GM21390 (cell line): ENCODE measurements at regions not wholly inside any gene's neighbourhood (a gene's known extent, or its start where the extent isn't known, plus 50 kb on each side); places are given as distances from the start of the nearest gene placed in this dataset.
"Not testable (repeated sequence)": the region's sequence is repeated elsewhere in the genome, so short reads cannot be mapped to it uniquely, and the experiment has no call there.

Experiments
- ATAC-seq: cut with Tn5 transposase; IDR thresholded peaks from one replicate; pipeline ENCODE4 v1.9.1; 2021; ENCODE audit not compliant: unreplicated experiment

DNA sequence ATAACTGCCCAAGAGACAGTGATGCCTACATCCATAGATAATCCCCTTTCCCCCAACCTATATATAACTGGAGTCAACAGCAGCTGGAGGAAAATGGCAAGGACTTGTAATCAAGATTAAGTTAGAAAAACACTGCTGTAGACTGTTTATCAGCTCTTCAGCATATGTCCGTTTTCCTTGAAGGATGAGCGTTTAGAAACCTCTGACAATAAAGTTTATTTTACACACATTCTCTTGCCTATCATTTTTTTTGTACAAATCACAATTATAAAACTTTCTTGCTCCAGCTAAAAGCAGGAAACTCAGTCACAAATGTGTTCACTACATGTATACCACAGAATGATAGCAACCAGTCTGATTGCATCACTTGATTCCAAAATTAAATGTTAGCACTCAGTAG is 50.8 kb downstream of the PPIAL4G start:
- ATAC-seq, result not testable (repeated sequence)

DNA sequence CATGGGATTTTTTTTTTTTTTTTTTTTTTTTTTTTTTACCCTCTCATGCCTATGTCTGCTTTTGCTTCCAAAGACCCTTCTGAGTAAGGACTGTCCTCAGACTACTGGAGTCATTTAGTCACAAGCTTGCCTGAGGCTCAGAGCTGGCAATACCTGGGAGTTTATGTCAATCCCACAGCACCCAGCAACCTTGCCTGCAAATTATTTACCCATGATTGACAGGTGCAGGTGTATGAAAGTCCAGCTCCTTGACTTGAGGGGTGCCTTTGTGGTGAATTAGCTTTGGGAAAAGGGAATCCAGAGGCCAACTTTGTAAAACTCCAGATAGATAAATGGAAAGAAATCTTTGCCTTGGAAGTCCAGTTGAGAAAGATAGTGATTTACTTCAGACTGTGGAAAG is 53.2 kb downstream of the PPIAL4G start:
- ATAC-seq, result not testable (repeated sequence)

DNA sequence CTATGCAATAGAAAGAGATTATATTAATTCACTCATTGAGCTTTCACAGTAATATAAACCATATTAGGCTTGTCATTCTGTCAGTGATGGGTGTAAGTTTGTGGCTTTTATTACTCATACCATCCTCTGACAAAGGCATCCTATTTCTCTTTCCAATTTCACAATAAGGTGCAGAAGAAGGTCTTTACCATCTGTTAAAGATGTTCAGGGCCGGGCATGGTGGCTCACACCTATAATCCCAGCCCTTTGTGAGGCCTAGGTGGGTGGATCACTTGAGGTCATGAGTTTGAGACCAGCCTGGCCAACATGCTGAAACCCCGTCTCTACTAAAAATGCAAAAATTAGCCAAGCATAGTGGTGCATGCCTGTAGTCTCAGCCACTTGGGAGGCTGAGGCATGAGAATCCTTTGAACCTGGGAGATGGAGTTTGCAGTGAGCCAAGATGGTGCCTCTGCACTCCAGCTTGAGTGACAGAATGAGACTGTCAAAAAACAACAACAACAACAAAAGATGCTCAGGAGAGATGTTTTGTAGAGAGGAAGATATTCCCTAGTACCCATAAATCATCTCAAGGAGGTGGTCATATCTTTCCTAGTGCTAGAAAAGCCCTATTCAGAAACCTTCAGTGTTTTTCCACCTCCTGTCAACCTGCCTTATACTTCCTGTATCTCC is 56.0 kb downstream of the PPIAL4G start:
- ATAC-seq, result not testable (repeated sequence)

DNA sequence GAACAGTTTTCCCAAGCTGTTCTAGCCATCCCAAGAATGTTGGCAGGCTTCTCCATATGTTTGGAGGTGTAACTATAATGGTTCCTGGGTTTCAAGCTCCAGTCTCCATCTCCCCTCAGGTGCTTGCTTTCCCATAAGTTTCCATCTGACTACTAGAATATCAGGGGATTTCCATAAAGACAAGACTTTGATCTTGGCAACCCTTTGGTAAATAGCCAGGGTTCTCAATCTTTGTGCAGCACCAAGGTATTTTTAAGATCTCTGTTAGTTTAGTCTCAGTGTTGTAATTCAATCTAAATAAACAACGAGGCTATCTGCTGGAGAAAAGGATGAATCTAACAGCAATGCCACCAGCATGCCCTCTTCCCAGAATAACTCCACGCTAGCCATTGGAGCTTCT is 56.7 kb downstream of the PPIAL4G start:
- ATAC-seq, result not testable (repeated sequence)

DNA sequence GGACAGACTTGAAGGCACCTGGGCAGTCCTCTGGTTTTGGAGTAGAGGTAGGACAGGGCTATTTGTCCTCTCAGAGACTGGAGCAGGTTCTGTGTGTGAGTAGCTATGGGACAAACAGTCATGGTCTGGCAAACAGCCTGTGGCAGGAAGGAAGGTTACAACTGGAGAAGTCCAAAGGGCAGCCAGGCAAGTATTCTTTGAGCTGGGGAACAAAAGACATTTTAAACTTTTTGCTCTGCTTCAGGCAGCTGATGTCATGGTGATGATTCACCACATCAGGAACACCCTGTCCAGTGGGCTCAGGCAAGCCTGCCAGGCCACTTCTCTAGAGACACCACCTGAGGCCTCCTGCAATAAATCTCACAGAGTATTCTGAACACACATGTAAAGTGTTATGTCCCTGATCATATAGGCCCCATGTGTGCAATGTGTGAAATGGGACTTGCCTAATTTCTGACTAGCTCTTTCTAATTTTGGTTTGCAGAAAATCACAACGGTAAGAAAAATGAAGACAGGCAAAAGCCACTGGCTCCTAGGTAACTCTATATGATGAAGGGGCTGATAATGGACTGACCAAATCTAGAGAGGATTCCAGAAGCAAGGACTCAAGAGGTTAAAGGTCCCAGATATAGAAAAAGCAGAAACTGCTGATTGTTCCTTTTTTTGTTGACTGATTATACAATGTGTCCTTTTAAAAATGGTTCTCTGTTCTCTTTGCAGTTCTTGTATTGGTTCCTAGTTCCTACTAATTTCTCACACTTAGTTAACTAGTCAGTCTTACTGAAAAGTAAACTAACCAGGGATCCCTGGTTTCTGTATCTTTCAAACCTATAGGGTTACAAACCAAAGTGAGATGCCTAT is 58.7 kb downstream of the PPIAL4G start:
- ATAC-seq, result not testable (repeated sequence)

DNA sequence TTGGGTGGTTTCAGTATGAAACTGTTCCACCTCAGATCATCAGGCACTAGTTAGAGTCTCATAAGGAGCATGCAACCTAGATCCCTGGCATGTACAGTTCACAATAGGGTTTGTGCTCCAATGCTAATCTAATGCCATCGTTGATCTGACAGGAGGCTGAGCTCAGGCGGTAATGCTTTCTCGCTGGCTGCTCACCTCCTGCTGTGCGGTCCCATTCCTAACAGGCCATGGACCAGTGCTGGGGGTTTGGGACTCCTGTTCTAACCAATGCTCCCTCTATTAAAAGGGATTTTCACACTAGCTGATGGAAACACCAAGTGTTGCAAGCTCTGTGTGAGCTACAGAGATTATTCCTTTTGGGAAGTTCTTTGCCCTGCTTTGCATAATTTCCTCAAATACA is 60.2 kb downstream of the PPIAL4G start:
- ATAC-seq, result not testable (repeated sequence)

DNA sequence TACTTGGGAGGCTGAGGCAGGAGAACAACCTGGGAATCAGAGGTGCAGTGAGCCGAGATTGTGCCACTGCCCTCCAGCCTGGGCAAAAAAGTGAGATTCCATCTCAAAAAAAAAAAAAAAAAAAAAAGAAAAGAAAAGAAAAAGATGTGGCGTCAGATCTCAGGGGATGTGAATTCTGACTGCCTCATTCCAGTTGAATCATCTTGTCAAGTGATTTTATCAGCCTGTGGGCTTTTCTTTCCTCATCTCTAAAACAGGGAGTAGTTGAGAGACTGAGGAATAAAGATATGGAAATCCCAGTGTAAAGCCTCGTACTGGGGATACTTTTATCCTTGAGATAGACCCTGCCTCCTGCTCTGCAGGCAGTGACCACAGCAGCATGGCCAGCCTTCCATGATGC is 65.9 kb downstream of the PPIAL4G start:
- ATAC-seq, result not testable (repeated sequence)

DNA sequence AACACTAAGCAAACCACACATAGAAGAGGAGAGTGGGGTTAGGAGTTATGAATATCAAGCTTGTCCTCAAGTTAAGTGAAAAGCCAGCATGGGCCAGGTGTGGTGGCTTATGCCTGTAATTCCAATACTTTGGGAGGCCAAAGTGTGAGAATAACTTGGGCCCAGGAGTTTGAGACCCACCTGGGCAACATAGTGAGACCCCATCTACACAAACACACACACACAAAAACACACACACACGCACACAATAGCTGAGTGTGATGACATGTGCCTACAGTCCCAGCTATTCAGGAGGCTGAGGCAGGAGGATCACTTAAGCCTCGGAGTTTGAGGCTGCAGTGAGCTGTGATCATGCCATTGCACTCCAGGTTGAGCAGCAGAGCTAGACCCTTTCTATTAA is 69.7 kb downstream of the PPIAL4G start:
- ATAC-seq, result not testable (repeated sequence)

DNA sequence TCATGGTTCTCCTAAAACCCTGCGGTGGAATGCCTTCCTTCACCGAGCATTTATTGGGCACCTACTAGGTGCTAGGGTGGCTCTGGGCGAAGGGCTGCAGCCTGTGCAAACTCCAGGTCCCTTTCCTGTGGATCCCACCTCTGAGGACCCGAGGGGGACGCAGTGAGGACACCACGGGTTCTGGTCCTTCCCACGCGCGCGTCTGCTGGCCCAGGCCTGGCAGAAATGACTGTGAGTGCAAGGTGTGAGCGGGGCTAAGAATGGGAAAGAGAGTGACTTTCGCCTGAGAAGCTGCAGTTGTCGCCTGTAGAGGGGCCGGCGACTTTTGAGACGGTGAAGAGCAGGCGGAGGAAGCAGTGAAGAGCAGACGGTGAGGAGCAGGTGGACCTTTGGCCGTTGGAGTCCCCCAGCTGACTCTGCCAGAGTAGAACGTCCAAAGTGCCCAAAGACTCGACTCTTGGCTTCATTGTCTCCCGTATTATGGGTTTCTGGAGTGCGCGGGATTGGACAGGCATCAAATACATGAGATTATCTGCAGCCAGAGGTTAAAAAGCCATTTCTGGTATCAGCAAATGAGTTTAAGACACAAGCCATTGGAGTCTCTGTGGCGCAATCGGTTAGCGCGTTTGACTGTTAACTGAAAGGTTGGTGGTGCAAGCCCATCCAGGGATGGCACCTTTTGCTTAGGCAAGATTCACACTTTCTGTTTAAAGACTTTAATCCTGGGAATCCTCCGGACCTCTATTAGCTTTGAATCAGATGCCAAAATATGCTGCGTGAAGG is 78.1 kb downstream of the PPIAL4G start:
- not testable (repeated sequence) for ATAC-seq

DNA sequence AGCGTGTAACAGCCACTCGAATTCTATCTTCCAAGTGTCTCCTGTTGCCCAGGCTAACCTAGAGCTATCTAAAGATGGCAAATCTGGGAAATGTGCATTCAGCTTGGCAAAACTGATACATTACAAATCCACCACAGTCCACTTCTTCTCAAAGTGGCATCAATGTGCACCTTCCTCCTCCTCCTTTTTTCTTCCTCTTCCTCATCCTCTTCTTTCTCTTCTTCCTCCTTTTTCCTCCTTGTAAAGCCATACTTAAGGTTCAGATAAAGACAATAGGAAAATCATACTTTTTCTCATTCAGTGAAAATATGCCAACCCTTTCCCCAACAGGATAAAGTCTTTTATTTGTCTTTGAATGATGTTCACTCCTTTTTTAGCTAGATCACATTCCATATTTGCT is 79.2 kb downstream of the PPIAL4G start:
- ATAC-seq, result not testable (repeated sequence)

DNA sequence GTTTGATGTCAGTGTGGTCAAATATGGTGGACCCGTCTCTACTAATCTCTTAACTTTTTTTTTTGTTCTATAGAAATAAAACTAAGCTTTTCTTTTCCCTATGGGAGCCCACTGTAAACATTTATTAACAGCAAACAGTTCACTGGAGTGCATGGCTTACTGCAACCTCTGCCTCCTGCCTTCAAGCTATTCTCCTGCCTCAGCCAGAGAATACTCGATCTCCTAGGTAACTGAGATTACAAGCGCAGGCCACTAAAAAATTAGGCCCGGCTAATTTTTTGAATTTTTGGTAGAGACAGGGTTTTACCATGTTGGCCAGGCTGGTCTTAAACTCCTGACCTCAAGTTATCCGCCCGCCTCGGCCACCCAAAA is 80.0 kb downstream of the PPIAL4G start:
- ATAC-seq, result not testable (repeated sequence)

DNA sequence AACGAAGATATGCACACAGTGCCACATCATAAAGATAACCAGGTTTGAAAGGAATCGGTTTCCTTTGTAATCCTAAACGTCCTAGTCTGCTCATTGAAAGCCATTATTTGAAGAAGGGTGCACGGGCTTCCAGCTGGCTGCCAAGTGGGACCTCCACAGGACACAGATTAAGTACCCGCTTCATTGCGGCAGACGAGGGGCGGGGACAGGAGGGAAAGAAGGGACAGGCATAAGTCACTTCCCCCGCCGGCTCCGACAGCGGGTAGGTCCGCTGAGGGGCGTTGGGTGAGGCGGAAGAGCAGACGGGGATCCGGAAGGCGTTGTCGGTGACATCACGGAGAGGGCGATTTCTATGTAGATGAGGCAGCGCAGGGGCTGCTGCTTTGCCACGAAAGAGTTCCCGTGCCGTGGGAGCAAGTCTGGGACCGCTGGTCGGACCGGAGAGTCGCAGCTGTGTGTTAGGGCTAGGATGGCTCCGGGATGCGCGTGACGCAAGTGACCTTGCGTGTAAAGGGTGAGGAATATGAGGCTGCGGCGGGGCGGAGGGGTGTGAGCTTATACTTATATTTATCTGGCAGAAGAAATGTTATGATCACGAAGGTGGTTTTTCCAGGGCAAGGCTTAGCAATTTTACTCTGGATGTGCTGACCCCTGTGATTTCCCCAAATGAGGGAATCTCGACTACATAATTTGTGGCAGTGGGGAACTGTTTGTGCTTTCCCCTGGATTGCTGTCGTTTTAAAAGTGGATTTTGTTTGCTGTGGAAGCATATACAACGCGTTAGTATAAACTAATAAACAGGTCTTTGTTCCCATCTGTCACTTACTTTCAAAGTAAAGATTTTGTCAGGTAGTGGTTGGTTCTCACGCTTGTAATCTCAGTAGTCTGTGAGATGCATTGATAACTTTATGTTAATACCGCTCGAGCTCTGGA is 80.7 kb downstream of the PPIAL4G start:
- ATAC-seq, result peak; percentile 86

DNA sequence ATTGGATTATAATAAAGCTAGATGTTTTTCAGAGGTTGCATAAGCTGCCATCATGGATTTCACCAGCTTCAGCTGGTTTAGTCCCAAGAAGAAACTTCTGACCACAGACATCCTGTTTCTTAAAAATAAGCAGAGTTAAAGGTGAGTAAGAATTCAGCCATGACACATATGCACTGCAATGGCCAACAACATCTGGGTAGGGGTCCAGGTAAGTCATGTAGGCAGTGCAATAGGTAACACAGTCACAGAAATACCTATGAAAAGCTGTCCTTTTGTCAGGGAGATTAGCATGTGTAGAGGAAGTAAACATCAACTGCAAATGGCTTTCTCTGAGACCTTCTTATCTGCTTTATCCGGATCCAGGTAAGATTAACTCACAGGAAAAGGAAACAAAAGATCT is 85.6 kb downstream of the PPIAL4G start:
- ATAC-seq, result not testable (repeated sequence)

DNA sequence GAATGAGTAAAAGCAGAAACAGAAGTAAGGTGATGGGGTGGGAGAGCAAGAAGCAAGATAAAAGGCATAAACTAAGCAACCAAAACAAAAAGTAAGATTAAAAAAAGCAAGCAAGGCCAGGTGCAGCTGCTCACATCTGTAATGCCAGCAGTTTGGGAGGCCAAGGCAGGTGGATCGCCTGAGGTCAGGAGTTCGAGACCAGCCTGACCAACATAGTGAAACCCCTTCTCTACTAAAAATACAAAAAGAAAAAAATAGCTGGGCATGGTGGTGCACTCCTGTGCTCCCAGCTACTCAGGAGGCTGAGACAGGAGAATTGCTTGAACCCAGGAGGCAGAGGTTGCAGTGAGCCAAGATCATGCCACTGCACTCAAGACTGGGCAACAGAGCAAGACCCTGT is 90.6 kb downstream of the PPIAL4G start:
- ATAC-seq, result not testable (repeated sequence)

DNA sequence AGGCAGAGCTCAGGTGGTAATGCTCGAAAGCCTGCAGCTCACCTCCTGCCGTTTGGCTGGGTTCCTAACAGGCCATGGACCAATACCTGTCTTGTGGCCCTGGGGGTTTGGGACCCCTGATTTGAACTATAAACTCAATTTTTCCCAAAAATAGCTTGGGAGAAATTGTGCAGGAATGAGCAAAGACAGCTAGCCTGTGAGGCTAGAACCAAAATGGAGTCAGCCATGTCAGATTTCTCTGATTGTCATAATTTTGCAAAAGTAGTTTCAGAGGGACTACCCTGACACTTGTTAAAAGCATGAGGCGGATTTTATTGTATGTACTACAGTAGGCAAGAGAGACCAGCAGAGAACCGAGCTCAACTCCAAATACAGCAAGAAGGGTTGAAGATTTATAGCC is 91.8 kb downstream of the PPIAL4G start:
- ATAC-seq, result not testable (repeated sequence)

DNA sequence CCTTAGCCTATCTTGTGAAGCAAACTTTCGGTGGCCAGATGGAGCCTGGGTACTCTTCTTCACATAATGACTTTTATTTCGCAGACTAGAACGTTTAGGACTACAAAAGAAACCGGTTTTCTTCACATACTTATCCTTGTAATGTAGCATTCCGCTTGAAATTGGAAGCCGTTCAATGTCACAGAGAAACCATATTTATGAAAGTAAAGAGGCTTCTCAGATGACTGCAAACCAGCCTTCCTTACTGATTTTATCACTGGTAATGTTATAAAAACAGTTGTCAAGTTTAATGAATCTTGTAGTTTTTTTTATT is 94.1 kb downstream of the PPIAL4G start:
- no peak for ATAC-seq

DNA sequence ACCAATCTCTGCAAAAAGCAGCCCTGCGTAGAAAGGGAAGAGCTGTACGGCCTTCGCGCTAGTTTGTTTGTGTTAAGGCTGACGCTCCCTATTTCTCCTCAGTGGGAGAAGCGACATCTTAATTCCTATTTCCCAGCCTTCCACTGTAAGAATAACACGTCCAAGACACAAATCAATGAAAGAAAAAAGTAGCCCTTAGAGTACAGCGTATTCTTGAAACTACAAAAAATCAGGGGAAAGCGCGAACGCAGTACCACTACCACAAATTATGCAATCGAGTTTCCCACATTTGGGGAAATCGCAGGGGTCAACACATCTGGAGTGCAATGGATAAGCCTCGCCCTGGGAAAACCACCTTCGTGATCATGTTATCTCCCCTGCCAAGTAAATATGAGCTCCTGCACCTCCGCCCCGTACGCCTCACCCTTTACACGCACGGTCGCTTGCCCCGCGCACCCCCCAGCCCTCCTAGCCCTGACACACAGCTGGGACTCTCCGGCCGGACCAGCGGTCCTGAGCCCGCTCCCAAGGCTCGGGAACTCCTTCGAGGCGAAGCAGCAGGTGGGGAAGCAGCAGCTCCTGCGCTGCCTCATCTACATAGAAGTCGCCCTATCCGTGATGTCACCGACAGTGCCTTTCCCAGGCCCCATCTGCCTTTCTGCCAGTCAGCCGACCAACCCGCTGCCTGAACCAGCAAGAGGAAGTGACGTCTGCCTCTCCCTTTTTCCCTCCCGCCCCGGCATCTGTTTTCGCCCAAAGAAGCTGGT is 94.7 kb downstream of the PPIAL4G start:
- peak; percentile 83 for ATAC-seq

DNA sequence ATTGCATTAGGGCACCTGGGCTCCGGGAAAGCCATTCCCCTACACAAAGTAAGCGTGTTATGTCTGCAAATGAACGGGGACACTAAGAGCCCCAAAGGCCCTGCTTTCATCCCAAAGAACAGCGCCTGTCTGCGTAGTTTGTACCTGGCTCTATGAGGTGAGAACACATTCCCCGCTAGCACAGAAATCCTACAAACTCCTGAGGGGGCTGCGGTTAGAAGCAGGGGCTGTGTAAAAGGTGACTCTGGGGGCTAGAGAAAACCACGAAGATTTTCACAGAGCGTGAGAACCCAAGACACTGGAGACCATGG is 95.2 kb downstream of the PPIAL4G start:
- ATAC-seq, result not testable (repeated sequence)

DNA sequence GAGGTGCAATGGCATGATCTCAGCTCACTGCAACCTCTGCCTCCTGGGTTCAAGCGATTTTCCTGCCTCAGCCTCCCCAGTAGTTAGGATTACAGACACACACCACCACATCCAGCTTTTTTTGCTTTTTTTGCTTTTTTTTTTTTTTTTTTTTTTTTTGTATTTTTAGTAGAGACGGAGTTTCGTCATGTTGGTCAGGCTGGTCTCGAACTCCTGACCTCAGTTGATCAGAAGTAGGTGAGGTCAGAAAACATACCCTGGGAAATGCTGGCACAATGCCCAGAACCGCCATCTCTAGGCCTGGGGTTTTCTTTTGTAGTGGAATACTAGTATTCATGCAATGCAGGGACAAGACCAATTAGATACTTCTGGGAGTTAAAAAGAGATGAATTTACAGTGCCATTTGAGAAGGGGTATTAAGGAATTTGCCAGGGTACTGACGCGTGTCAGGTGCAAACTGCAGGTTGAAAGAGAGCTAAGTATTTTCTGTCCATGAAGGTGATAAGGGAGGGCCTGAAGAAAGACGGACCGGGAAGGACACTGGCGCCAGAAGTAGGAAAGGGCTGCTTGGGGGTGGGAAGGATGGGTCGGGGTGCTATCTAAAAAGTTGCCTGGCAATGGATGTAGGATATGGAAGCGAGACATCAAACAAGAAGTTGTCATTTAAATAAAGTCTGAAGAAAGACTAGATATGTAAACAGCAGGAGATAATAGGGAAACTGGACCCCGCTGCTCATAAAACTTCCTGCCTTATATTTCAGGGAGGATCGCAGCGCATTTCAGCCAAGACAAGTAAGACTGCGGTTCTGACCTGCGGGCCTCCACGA is 95.8 kb downstream of the PPIAL4G start:
- ATAC-seq, result not testable (repeated sequence)
